Renal pelvis (tissue), 1 donor: ENCODE measurements at regions not wholly inside any gene's neighbourhood (a gene's known extent, or its start where the extent isn't known, plus 50 kb on each side); places are given as distances from the start of the nearest gene placed in this dataset.

Source experiments
- DNase-seq: peaks from one replicate; pipeline ENCODE4 v3.0.0-alpha.2; 2013

GRCh38 chr18:46346213-46346612 is 242.0 kb downstream of the HAUS1 start:
- no peak for DNase-seq

DNA sequence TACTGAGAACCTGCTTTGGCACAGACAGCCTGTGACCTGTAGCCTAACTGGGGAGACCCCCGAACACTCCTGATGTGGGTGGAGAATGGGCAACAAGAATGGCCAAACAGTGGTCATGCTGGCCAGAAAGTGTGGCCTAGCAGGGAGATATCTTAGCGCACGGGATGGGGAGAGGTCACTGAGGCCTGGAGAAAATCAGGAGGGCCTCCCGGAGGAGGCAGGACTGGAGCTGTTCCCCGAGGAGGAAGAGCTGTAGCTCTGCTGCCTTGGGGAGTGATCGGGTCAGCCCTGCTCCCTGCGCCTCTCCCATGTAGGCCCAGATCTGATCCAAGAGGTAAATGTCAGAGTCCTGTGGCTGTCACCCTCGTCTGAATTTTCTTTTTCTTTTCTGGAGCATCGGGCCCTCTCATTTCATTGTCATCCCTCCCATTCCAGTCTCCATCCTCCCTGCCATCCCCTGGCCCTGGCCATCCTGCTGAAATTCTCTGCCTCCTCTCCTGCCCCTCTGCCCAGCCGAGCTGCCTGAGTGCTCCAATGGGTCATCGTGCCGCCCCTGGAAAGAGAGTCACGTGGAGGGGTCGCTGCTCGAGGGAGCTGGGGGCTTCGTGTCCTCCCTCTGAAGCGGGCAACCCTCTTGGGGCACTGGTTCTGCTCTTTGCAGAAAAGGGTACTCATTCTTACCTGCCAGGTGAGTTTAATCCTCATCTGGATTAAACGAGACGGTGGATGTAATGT is 242.9 kb downstream of the HAUS1 start:
- DNase-seq: no peak

GRCh38 chr18:46350598-46351159 is 246.5 kb downstream of the HAUS1 start:
- no peak for DNase-seq

DNA sequence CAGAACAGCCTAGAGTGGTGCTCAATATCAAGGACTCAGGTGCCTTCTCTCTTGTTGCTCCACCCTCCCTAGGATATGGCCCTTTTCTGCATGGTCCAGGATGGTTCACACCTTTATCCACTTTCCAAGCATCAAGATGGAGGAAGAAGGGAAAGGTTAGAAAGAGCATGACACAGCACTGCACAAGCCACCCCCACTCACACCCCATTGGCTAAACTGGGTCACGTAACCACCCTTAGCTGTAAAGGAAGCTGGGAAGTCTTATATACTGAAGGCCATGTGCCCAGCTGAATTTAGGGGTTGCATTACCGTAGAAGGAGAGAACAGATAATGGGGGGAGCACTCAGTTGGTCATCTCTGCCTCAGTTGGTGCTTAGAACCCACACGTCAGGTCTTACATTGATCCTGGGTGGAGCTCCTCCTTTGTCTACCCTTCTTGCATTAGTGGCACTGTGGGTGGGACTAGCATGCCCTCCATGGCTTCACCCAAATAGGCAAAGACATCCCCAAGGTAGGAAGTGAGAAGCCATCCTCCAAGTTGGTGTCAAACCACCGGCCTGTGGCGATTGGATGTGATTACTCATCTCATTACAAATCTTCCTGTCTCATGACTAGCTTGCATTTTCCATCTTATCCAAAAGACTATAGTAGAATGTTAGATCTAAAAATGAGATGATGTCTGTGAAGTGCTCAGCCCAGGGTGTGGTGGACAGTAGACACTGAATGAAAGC is 248.5 kb downstream of the HAUS1 start:
- no peak for DNase-seq

DNA sequence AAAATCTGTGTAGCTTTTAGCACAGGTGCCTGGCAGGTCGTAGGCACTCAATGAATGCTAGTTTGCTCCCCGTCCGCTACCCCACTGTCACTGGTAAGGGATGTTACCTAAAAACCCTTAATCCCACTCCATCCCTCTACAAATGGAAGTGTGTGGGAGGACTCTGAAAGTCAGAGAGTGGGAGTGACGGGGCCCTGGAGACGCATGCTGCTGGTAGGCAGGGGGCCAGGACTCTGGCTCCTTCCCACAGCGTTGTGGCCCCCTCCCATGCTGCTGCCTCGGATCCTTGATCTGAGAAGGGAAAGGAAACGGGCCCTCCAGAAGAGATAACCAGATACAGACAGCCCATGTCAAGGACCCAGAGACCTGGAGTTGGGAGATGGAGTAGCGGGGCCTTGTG is 249.3 kb downstream of the HAUS1 start:
- DNase-seq: no peak

GRCh38 chr18:46356278-46357033 is 252.3 kb downstream of the HAUS1 start:
- no peak for DNase-seq

GRCh38 chr18:46360102-46360699 is 256.0 kb downstream of the HAUS1 start:
- DNase-seq: no peak

GRCh38 chr18:46360866-46361265 is 256.7 kb downstream of the HAUS1 start:
- DNase-seq: no peak

GRCh38 chr18:46362533-46362932 is 258.3 kb downstream of the HAUS1 start:
- no peak for DNase-seq

DNA sequence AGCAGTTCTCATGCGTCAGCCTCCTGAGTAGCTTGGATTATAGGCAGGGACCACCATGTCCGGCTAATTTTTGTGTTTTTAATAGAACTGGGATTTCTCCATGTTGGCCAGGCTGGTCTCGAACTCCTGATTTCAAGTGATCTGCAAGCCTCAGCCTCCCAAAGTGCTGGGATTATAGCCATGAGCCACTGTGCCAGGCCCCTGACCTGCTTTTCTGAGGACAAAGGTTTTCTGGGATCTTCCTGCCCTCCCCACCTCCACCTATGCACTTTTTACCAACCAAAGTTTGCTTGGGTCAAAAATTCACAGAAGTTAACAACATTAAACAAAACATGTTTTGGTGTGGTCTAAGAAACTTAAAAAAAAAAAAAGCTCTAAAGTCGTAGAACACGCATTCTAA is 259.9 kb downstream of the HAUS1 start:
- DNase-seq: no peak

DNA sequence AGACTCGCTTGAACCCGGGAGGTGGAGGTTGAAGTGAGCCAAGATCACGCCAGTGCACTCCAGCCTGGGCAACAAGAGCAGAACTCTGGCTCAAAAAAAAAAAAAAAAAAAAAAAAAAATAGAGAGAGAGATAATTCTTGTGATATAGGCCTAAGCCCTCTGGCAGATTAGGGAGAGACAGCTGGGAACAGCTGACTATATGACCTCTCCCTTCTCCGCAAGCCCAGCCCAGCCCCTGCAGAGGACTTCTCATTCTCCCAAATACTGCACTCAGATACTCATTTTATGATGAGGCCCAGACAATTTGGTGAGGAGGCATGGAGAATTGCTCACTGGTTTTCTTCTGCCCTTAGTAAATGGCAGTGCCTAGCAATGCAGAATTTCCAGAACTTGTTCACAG is 262.0 kb downstream of the HAUS1 start:
- DNase-seq: no peak

- DNase-seq: no peak
Measured at GRCh38 chr18:46366751-46367376, 262.7 kb downstream of the HAUS1 start.

DNA sequence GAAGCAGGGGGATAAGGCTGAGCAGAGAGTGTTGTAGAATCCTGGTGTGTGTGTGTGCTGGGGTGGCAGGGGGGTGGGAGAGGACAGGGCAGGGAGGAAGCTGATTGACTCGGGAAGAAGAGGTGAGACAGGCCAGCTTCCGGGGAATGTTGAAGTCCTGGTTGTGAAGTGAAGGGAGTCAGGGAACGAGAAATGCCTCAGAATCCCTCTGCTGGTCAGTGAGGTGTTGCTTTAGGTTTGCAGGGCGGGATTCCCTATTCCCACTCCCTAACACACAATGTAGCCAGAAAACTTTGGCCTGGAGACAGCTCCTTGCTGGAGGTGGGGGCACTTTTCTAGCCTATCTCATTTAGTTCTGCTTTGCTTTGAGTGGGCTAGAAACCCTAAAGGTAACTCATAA is 265.1 kb downstream of the HAUS1 start:
- DNase-seq: no peak

GRCh38 chr18:46370898-46371297 is 266.7 kb downstream of the HAUS1 start:
- no peak for DNase-seq

DNA sequence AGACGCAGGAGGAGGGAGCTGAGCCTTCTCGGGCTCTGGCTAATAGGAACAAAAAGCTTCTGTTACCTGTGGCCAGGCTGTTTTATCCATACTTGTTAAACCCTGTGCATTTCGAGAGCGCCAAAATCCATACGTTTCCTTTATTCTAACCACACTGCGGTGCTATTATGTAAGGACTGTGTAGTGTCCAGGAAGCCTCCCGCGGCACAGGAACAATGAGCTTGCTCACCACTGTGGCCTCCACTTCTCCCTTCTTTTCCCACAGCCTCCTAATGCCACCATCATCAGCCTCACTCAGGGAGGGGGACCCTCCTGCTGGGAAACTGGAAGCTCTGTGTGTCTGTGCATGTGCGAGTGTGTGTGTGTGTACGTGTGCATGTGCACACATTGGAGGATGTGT is 268.5 kb downstream of the HAUS1 start:
- DNase-seq: no peak

DNA sequence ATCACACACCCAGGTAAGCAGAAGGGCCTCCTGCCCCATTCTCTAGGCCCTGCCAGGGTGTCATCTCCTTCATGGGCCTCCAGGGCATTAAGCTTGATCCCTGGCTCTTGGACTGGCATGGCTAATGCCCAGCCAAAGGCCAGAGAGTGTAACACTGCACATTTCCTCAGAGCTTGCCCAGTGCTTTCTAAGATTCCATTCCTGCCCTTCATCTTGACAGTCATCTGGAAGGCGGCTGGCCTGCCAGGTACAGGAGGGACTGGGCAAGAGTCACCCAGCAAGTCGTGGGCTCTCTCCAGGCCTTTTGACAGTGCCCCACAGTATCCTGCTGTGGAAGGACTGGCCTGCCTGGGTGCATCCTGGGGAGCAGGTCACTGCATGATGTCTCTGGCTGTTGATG is 268.9 kb downstream of the HAUS1 start:
- no peak for DNase-seq

DNA sequence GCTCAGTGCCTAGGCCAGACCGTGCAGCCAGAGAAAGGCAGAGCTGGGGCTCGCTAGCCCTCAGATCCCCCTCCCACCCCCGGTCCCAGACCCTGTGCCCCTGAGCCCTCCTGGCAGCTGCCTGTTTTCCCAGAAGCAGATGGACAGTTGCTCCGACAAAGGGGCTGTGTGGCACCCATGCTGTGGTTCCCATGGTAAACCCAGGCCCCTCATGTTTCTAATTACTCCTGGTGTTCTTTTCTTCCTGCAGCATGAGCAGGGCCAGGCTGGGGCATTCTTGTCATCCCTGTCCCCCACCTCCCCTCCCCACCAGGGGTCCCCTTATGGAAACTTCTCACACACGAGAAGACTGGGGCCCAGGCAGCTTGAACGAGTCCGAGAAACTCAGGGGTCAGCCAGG is 269.6 kb downstream of the HAUS1 start:
- DNase-seq: no peak

DNA sequence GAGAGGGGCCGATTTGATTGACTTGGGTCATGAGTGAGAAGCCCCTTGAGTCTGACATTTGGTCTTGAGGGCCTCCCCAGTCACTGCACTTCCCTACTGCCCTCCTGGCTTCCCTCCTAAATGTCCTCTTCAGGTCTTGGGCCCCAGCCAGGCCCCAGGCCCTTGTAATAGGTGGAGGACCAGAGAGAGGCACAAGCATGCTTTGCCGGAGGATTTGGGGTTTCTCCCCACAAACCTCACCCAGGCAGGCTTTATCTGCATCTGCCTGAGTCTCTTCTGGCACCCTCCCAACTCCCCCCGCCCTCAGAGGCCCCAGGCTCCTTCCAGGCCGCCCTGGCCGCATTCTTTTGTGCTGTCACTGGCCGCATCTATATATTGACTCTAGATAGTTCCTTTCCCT is 270.7 kb downstream of the HAUS1 start:
- no peak for DNase-seq

- no peak for DNase-seq
Measured at GRCh38 chr18:46377557-46377956, 273.4 kb downstream of the HAUS1 start.

DNA sequence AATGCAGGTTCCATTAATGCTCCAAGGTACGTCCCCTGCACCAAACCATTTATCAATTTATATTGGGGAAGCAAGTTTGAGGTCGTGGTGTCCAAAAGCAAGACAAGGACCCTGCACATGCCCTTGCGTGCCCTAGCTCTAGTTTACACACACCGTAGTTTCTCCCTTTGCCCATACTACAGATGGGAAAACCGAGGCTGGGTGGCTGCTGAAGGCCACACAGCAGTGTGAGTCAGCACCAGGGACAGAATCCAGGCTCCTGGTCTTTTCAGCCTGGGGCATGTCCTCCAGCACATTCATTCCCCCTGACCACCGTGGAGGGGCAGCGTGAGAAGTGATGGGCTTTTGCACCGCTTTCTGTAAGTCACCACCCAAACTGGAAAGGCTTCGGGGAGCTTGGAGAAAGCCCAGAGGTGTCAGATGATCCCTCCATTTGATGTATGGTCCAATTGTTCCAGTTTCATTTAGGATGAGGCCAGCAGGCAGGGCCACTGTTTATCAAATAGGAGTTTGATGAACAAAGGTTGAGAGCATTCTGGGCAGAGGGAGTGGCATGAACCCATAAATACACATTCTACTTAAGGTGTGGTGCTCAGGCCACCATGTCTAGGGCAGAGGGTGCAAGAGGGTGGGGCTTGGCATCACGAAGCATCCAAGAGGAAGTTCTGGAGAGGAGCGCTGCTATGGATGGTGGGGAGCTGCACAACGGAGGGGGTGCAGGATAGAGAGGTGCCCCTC is 274.1 kb downstream of the HAUS1 start:
- DNase-seq: no peak

DNA sequence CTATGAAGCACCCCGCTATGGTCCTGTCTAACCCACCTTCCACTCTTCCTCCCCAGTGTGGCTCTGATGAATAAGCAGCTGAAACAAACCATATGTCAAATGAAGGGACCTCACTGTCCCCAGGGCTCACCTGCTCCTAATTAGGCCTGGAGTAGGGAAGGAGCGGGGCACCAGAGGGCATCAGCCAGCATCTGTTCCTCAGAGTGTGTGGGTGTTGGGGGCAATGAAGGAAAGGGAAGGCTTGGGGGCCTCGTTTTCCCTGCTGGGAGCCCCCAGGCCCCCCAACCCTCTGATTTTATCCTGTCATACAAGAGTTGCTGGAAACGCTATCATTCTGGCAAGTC is 274.7 kb downstream of the HAUS1 start:
- DNase-seq: no peak
